ENCODE measurements at regions not wholly inside any gene's neighbourhood (a gene's known extent, or its start where the extent isn't known, plus 50 kb on each side); places are given as distances from the start of the nearest gene placed in this dataset.

DNA sequence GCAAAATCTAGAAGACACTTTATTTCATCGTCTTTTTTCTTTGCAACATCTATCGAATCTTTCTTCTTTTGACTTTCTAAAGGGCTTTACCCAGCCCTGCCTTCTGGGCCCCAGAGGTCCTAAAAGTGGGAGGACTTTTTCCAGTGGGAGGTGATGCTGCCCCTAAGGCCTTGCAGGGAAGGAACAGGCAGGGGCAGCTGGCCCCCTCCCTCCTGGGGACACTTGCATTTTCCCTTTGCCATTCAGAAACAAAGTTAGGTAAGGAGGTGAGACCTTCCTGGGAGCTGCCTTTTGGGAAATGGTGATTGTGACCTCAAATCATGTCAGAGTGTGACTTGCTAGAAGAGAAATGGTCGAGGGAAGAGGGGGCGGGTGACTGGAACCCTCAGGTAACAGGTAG, 132.7 kb downstream of the GLI2 start:
- Histone ChIP-seq H3K36me3 (no peaks in the 10 kb centered on the region), H3K4me1 (peaks cover 22% of the 10 kb centered on the region), H3K9me3 (replicated peaks) (no peaks in the 10 kb centered on the region), H3K27me3 (no peaks in the 10 kb centered on the region), H3K27ac (no peak overlapping the region), H3K4me3 (no peak overlapping the region)
- no peak for DNase-seq

DNA sequence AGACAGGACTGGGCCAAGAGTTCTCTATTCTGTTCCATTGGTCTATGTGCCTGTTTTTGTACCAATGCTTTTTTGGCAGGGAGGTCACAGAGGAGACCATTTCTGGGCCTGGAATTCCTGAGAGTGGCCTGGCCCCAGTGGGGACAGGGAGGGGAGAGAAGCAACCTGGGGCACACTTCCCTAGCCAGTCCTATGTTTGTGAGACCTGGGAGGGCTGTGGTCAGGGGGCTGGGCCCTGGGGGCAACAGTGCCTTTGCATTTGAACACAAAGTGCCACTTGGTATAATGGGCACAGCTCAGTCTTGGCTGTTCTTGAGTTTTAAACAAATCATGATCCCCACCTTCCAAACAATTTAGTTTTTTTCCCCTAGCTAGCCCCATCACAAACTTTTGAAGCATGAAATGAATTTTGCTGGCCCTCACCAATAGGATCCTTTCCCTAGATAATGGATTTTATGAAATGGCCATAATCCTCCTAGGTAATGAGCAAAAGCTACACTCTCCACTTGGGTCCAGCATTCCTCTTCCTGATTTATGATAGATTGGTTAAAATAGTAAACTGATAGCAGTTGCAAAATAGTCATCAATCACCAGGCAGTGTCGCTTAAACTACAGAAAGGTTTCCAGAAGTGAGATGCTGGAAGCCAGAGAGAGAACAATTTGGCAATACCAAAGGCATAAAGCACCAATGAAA, 133.5 kb downstream of the GLI2 start:
- DNase-seq: no peak
- Histone ChIP-seq H3K9me3 (replicated peaks) (no peaks in the 10 kb centered on the region), H3K4me1 (peaks cover 25% of the 10 kb centered on the region)

DNA sequence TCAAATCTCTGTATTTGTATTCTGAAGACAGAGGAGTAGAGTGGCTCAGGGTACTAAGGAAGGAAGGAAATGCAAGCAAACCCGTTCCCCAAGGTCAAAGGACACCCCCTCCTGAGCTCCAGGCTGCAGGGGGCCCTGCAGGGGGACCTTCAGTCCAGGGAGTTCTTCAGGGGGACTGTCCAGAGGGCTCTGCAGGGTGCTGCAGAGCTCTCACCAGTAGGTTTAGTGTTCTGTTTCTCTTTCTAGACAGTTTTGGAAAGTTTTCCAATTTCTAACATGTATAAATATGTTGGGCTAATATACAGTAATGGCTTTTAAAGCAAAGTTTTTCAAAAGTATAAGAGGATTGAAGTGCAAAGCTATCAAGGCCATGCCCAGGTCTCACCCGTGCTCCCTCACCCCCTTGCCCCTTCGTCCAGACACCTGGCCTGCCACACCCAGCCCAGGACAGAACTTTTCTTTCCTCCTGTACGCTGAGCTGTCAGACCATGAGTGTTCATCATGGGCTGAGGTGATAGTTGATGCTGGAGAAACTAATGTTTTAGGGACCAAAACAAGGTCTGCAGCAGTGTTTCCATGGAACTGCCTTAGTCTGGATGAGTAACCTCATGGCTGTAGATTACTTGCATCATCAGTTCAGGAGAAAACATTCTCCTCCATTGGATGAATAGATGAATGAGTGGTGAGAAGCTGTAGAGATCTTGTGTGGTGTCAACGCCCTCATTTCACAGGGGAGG, 134.2 kb downstream of the GLI2 start:
- no peak for DNase-seq
- no peaks in the 10 kb centered on the region for H3K27me3 ChIP-seq
- no peak overlapping the region for H3K4me3 ChIP-seq
- H3K27ac ChIP-seq: no peak overlapping the region
- peaks cover 32% of the 10 kb centered on the region for H3K4me1 ChIP-seq
- no peaks in the 10 kb centered on the region for H3K9me3 ChIP-seq (replicated peaks)
- H3K36me3 ChIP-seq: no peaks in the 10 kb centered on the region

More for the DNA sequence above, 133.5 kb downstream of the GLI2 start:
- Histone ChIP-seq H3K36me3 (no peaks in the 10 kb centered on the region), H3K27me3 (no peaks in the 10 kb centered on the region), H3K27ac (no peak overlapping the region), H3K4me3 (no peak overlapping the region)

DNA sequence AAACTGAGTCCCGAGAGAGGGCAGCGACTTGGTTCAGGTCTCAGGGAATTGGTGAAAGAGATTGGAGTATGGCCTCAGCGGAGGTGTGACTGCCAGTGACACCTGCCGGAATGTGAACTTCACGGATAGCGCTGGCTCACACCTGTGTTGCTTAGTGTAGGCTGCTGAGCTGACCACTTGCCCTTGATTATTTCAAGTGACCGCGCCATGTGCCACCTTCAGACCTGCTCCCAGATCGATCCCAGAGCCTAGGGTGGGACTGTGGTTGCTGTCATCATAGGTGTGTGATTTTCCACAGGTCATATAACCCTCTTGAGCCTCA, 134.8 kb downstream of the GLI2 start:
- DNase-seq: no peak
- Histone ChIP-seq H3K4me3 (no peak overlapping the region), H3K4me1 (peaks cover 36% of the 10 kb centered on the region), H3K27ac (no peak overlapping the region), H3K27me3 (no peaks in the 10 kb centered on the region), H3K9me3 (replicated peaks) (no peaks in the 10 kb centered on the region), H3K36me3 (no peaks in the 10 kb centered on the region)

DNA sequence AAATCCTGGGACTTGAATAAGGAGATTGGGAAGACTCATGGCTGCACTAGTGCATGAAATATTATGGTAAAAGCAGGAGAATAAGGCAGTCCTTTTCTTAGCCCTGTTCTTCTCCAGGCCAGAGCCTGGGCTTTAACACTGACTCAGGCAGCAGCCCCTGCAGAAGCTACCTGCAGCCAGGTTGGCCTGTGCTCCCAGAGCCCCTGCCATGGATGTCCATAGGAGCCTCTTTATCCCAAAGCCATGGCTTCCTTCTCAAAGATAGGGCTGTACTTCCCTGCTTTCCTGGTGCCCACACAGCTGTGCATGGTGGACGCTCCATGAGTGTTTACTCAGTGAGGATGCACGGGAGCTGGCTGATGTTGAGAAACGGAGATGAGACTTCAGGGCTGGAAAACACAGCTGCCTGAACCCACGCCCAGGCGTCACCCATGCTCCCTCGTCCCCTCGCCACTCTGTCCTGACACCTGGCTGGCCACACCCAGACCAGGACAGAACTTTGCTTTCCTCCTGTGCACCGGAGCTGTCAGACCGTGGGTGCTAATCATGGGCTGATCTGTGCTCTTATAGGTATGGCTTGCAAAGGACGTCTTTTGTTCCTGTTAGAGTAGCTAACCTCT, 135.5 kb downstream of the GLI2 start:
- Histone ChIP-seq H3K9me3 (replicated peaks) (no peaks in the 10 kb centered on the region), H3K4me3 (no peak overlapping the region), H3K27me3 (no peaks in the 10 kb centered on the region), H3K36me3 (no peaks in the 10 kb centered on the region), H3K4me1 (peaks cover 43% of the 10 kb centered on the region), H3K27ac (no peak overlapping the region)
- DNase-seq: no peak

DNA sequence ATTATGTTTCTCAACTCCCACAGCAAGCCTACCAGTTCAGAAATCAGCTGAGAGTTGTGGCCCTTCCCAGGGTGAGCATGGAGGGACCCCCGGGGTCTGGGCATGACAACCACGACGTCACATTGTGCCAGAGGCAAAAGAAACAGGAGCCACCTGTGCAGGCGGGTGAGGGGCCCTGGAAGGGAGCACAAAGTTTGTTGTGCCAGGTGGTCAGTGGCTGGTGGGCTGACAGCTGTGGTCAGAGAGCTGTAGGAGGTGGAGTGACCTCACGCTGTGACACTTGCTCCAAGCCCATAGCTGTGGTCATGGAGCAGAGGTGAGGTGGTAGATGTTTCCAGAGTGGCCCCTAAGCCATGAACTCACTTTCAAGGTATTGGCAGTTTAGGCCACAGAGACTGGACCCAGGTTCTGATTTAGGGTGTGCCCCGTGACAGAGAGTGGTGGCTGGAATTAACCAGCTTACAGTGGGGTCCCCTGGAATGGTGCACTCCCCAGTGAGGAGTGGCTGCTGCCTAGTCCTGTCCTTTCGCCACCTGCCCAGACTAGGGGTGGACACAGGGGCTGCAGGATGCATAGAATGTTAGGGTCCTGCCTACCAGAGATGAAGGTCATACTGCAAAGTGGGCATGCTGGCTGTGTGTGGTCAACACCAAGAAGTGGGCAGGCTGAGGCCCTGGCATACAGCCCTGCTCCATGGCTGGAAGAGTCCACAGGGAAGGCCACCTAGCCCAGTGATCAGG, 136.4 kb downstream of the GLI2 start:
- Histone ChIP-seq H3K27ac (no peak overlapping the region), H3K9me3 (replicated peaks) (no peaks in the 10 kb centered on the region), H3K4me3 (no peak overlapping the region), H3K27me3 (no peaks in the 10 kb centered on the region), H3K36me3 (no peaks in the 10 kb centered on the region), H3K4me1 (peaks cover 44% of the 10 kb centered on the region)
- DNase-seq: peak; percentile 40 to 48

DNA sequence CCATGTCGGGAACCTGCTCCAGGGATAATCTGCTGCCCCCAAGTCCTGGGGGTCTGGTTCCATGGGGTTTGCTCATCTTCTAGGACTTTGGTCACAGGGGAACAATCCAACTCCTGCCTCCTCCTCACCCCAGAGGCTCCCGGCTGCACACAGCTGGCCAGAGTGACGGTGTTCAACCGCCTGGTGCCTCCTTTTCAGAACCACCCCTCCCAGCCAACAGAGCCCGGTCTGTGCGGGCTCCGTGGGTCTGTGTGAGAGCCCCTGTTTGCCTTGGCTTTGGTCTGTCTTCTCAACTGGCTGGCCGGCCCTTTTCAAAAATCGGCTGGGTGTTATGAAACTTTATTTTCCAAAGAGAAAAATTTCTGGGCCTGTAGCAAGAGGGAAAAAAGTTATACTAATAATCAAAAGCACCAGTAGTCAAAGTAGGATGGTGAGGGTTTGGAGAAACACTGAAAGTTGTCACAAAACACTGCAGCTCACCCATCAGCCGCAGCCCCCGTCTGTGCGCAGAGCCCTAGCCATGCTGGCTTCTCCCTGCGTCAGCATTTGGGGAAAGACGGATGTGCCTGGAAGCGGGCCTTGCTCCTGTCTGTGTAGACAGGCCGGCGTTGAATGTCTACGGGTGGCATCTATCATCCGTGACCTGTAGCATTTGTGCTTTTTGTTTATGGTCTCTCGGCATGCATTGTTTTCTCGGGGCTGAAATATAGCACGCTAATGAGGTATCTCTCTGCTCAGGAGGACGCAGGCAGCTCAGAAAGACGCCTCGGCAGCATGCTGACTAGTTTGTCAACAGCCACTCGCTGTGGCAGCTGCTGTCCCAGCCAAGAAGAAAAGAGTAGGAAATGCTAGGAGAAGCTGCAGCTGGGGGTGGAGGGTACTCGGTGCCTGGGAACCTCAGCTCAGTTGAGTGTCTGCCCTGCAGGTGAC, 138.6 kb downstream of the GLI2 start:
- peak overlapping the region; percentile 23; the same call in 1 of the 2 replicates for H3K27ac ChIP-seq
- no peaks in the 10 kb centered on the region for H3K36me3 ChIP-seq
- DNase-seq: no peak
- H3K27me3 ChIP-seq: no peaks in the 10 kb centered on the region
- H3K4me1 ChIP-seq: peaks cover 44% of the 10 kb centered on the region
- H3K4me3 ChIP-seq: no peak overlapping the region
- H3K9me3 ChIP-seq (replicated peaks): no peaks in the 10 kb centered on the region

DNA sequence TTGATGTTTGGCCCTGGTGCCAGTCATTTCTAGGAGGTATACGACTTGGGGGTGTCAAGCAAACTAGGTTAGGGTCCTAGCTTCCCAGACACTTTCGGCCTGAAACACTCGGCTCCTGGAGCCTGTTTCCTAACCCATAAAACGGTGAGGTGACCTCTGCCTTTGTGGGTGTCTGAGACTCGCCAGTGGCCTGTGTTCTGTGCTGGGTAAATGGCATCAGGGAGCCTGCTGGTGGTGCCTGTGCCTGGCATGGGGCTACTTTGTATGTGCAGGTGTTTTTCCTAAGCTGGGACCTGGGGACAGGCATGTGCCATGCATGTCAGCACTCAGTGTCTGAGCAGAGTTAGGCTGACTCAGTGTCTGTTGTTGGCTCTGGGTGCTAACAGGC, 139.2 kb downstream of the GLI2 start:
- Histone ChIP-seq H3K4me1 (peaks cover 51% of the 10 kb centered on the region), H3K4me3 (no peak overlapping the region), H3K27me3 (no peaks in the 10 kb centered on the region), H3K36me3 (no peaks in the 10 kb centered on the region), H3K9me3 (replicated peaks) (no peaks in the 10 kb centered on the region), H3K27ac (peak overlapping the region; percentile 23; the same call in 1 of the 2 replicates)
- DNase-seq: no peak

DNA sequence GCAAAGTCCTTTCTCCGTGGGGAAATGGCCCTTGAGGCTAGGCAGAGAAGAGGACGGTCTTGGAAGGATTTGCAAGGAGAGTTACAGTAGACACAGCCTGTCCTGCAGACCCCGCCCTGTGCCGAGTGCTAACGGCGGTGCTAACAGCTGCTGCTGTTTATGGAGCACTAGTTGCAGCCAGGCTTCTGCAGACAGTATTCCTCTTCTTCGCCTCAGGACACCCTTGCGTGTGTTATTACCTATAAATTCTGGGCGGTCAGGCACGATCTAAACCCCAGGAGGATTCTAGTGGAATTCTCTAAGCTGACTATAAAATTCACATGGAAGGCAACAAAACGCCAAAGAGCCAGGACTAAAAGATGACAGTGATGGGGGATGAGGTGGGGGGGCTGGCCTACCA, 139.8 kb downstream of the GLI2 start:
- peak; percentile 85 to 89 for DNase-seq
- no peaks in the 10 kb centered on the region for H3K27me3 ChIP-seq
- H3K9me3 ChIP-seq (replicated peaks): no peaks in the 10 kb centered on the region
- no peaks in the 10 kb centered on the region for H3K36me3 ChIP-seq
- H3K4me3 ChIP-seq: no peak overlapping the region
- peak overlapping the region; percentile 23; the same call in 1 of the 2 replicates for H3K27ac ChIP-seq
- H3K4me1 ChIP-seq: peaks cover 54% of the 10 kb centered on the region

DNA sequence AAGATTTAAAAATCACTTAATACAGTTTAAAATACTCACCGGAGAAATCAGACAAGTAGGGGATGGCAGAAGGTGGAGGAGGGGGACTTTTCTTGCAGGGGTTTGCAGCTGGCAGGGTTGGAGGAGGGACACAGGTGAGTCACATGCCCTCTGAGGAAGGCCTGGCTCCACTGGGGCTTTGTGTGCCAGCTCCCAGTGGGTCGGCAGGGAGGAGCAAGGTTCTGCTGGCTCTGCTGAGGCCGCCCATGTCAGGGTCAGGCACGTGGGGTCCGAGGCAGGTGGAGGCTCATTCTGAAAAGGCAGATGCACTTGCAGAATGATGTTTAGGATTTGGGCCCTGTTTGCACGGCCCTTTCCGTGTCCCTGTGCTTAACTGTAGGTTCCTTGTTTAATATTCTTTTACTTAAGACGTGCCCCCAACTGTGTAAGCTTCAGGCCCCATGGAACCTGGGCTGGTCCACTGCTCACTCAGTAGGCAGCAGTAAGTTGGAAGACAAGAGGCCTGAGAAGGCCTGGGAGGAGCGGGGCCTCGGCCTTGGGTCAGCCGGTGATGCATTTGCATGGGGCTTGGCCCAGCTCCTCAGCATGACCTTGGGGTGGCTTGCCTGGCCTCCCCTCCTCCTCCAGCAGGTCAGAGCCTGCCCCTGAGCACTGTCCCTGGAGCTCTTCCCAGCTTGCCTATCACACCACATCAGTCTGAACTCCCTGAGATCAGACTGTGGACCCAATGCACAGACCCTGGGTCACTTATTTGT, 141.0 kb downstream of the GLI2 start:
- H3K36me3 ChIP-seq: no peaks in the 10 kb centered on the region
- H3K4me1 ChIP-seq: peaks cover 51% of the 10 kb centered on the region
- H3K27me3 ChIP-seq: no peaks in the 10 kb centered on the region
- no peak for DNase-seq
- no peak overlapping the region for H3K27ac ChIP-seq
- no peaks in the 10 kb centered on the region for H3K9me3 ChIP-seq (replicated peaks)
- H3K4me3 ChIP-seq: no peak overlapping the region

DNA sequence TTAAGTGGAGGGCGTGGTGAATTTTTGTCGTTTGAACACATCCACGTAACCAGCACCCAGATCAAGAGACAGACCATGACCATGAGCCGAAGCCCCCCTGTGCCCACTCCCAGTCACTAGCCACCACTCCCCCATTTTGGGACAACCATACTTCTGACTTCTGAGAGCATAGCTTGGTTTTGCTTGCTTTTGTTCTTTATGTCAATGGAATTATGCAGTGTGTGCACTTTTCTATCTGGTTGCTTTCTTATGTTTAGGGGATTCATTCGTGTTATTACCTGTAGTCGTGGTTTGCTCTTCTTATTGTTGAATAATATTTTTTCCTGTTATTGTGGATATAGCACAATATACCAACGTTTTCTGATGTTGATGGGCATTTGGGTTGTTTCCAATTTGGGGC, 141.7 kb downstream of the GLI2 start:
- Histone ChIP-seq H3K27ac (no peak overlapping the region), H3K4me1 (peaks cover 44% of the 10 kb centered on the region), H3K4me3 (no peak overlapping the region), H3K36me3 (no peaks in the 10 kb centered on the region), H3K9me3 (replicated peaks) (no peaks in the 10 kb centered on the region), H3K27me3 (no peaks in the 10 kb centered on the region)
- no peak for DNase-seq

DNA sequence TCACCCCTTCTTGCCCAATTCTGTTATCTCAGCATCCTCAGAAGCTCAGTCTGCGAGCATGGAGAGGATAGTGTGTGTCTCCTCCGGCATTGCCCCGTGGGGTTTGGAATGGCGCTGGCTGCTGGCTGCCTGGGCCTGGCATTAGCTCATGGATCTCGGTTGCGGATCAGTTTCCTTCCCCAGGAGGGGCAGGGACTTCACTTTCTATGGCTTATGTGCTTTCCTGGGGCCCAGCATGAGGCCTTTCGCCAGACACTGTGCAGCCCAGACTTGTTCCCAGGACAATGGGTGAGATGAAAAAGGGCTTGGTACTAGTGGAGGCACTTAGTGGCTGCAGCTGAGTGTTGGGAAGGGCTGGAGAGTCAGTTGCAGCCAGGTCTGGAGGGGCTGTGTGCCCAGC, 143.3 kb downstream of the GLI2 start:
- DNase-seq: no peak
- Histone ChIP-seq H3K4me3 (no peak overlapping the region), H3K36me3 (no peaks in the 10 kb centered on the region), H3K4me1 (peaks cover 44% of the 10 kb centered on the region), H3K9me3 (replicated peaks) (no peaks in the 10 kb centered on the region), H3K27ac (no peak overlapping the region), H3K27me3 (no peaks in the 10 kb centered on the region)

DNA sequence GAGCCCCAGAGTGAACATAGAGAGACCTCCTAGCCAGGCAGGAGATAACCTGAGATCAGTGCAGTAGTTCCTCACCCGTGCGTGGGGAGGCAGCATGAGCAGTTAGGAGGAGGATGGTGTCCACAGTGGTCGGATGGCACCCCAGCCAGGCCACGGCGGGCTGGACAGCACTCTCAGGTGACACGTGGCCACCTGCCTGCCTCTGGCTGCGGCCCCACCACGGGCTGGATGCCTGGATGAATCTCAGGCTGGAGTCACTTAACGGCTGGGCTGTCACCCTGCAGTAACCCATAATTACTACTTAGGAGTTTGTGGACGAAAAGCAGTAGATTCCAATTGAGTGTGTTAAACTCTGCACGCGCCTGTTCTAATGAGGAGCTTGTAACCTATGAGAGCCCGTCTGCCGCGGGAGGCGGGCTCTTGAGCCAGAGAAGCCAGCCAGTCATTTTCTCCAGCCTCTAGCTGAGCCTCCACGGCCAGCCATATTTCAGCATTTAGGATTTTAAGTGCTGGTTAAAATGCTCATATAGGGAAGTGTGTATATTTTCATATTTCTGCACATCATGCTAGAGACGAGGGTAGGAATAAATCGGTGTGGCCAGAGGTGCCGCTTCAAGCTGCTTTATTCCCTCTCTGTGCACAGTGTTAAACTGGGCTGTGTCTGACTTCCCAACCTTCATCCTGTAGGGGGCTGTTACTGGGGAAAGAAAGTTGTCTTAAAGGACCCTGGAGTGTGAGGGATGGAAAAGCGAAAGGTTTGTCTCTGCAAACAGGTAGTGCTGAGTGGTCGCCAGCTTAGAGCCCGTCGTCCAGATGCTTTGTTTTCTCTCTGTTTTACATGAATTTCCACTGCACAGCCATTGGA, 144.0 kb downstream of the GLI2 start:
- peak overlapping the region; percentile 56 for H3K27ac ChIP-seq
- H3K4me1 ChIP-seq: peaks cover 44% of the 10 kb centered on the region
- no peaks in the 10 kb centered on the region for H3K36me3 ChIP-seq
- H3K27me3 ChIP-seq: no peaks in the 10 kb centered on the region
- peak; percentile 38 to 53 for DNase-seq
- H3K4me3 ChIP-seq: no peak overlapping the region
- H3K9me3 ChIP-seq (replicated peaks): no peaks in the 10 kb centered on the region

Data from SJCRH30 (cell line).